Embryonic facial prominence (tissue), 1 donor: ENCODE measurements at regions not wholly inside any gene's neighbourhood (a gene's known extent, or its start where the extent isn't known, plus 50 kb on each side); places are given as distances from the start of the nearest gene placed in this dataset.

Source experiments
- DNase-seq: peaks from one replicate; pipeline ENCODE4 v3.0.0-alpha.2; 2016; ENCODE audit errors: extremely low spot score

GRCh38 chr17:15048933-15049794 lies 216.0 kb downstream of the PMP22 start:
- no peak for DNase-seq

- no peak for DNase-seq
Measured at GRCh38 chr17:15048381-15048780, 216.7 kb downstream of the PMP22 start.

- no peak for DNase-seq
Measured at GRCh38 chr17:15042311-15042710, 222.8 kb downstream of the PMP22 start.

- no peak for DNase-seq
Measured at GRCh38 chr17:15039366-15039765, 225.8 kb downstream of the PMP22 start.

GRCh38 chr17:15038656-15039055 lies 226.5 kb downstream of the PMP22 start:
- DNase-seq, result no peak

GRCh38 chr17:15036238-15036637 lies 228.9 kb downstream of the PMP22 start:
- no peak for DNase-seq

GRCh38 chr17:15031975-15032374 lies 233.2 kb downstream of the PMP22 start:
- no peak for DNase-seq

GRCh38 chr17:15029469-15029868 lies 235.7 kb downstream of the PMP22 start:
- DNase-seq, result no peak

GRCh38 chr17:15027853-15028252 lies 237.3 kb downstream of the PMP22 start:
- DNase-seq, result no peak

- DNase-seq, result no peak
Measured at GRCh38 chr17:15026088-15026487, 239.0 kb downstream of the PMP22 start.

GRCh38 chr17:15023589-15024336 lies 241.4 kb downstream of the PMP22 start:
- DNase-seq, result no peak

- DNase-seq, result no peak
Measured at GRCh38 chr17:15019158-15019557, 246.0 kb downstream of the PMP22 start.

- DNase-seq, result no peak
Measured at GRCh38 chr17:15012351-15012980, 252.7 kb downstream of the PMP22 start.

- DNase-seq, result no peak
Measured at GRCh38 chr17:15009087-15009486, 256.0 kb downstream of the PMP22 start.

GRCh38 chr17:15007147-15007553 lies 258.0 kb downstream of the PMP22 start:
- no peak for DNase-seq

- DNase-seq, result no peak
Measured at GRCh38 chr17:15006421-15007128, 258.6 kb downstream of the PMP22 start.

- DNase-seq, result no peak
Measured at GRCh38 chr17:15000661-15001060, 264.5 kb downstream of the PMP22 start.

- no peak for DNase-seq
Measured at GRCh38 chr17:14997290-14997689, 267.8 kb downstream of the PMP22 start.

- no peak for DNase-seq
Measured at GRCh38 chr17:14986127-14986526, 279.0 kb downstream of the PMP22 start.

- no peak for DNase-seq
Measured at GRCh38 chr17:14972844-14973243, 292.3 kb downstream of the PMP22 start.

GRCh38 chr17:14971054-14971453 lies 294.1 kb downstream of the PMP22 start:
- DNase-seq, result no peak

- DNase-seq, result no peak
Measured at GRCh38 chr17:14959106-14959648, 305.9 kb downstream of the PMP22 start.
